OCI-LY3 (cell line): ENCODE measurements at regions not wholly inside any gene's neighbourhood (a gene's known extent, or its start where the extent isn't known, plus 50 kb on each side); places are given as distances from the start of the nearest gene placed in this dataset.

ENCODE experiments used
- CTCF ChIP-seq: fragments of 200-600, 300-600 bp; sonication (generic); IDR thresholded peaks from 2 replicates; pipeline ENCODE4 v1.5.1; 2014; ENCODE audit warnings: antibody characterized with exemption, low read length, low read depth
- EZH2phosphoT487 ChIP-seq: fragments of 200-600 bp; shearing (Covaris generic); IDR thresholded peaks from 2 replicates; pipeline ENCODE4 v1.6.1; 2018; ENCODE audit warnings: antibody characterized with exemption, mixed run types, low read depth

GRCh38 chr10:4587466-4587865 lies 238.5 kb upstream of the AKR1E2 start:
- TF ChIP-seq CTCF (no peak), EZH2phosphoT487 (no peak)
